ENCODE measurements at regions not wholly inside any gene's neighbourhood (a gene's known extent, or its start where the extent isn't known, plus 50 kb on each side); places are given as distances from the start of the nearest gene placed in this dataset.

DNA sequence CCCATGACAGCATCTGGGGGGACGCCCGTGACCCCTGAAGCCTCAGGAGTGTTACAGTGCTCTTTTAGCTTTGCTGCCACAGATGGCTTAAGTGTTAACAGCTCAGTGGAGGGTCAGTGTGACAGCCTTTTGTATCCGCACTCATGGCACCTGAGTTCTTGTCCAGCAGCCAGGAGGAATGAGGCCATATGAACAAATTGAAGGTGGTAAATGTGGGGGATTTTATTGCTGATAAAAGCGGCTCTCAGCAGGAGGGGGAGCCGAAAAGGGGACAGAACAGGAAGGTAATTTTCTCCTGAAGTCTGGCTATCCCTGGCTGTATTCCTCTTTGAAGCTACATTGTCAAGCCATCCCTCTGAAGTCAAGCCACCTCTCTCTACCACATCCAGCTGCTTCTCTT is 441.0 kb downstream of the RAPGEF2 start:
- DNase-seq (ENCODE audit: low read depth) = no peak
- TF ChIP-seq, protein P1, sequence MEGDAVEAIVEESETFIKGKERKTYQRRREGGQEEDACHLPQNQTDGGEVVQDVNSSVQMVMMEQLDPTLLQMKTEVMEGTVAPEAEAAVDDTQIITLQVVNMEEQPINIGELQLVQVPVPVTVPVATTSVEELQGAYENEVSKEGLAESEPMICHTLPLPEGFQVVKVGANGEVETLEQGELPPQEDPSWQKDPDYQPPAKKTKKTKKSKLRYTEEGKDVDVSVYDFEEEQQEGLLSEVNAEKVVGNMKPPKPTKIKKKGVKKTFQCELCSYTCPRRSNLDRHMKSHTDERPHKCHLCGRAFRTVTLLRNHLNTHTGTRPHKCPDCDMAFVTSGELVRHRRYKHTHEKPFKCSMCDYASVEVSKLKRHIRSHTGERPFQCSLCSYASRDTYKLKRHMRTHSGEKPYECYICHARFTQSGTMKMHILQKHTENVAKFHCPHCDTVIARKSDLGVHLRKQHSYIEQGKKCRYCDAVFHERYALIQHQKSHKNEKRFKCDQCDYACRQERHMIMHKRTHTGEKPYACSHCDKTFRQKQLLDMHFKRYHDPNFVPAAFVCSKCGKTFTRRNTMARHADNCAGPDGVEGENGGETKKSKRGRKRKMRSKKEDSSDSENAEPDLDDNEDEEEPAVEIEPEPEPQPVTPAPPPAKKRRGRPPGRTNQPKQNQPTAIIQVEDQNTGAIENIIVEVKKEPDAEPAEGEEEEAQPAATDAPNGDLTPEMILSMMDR (conservative IDR thresholded peaks at IDR 0.05; ENCODE audit: low read depth, low read length) = no peak
- H3K4me3 ChIP-seq (ENCODE audit: low read depth, low read length) = no peak overlapping the region

DNA sequence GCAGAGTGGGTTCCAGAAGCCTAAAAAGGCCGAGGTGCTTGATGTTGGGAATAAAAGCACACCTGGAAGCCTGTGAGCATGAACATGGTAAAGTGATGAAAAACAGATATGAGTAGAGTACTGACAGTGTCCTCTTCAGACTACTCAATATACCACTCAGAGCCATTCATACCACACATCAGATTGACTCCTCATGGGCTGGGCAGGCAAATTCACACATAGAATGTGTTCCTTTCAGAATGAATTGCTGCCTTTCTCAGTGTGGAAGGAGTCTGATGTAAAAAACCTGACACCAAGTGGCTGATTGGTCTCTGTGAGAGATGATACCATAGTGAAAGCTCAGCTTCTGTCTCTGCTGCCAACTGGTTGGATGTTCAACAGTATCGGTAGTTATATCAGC is 442.7 kb downstream of the RAPGEF2 start:
- no peak overlapping the region for H3K4me3 ChIP-seq (ENCODE audit: low read depth, low read length)
- TF ChIP-seq, protein P1 (conservative IDR thresholded peaks at IDR 0.05; ENCODE audit: low read depth, low read length) = no peak
- DNase-seq (ENCODE audit: low read depth) = no peak

- DNase-seq (ENCODE audit: low read depth) = peak; percentile 30
- TF ChIP-seq, protein P1 (conservative IDR thresholded peaks at IDR 0.05; ENCODE audit: low read depth, low read length) = no peak
Measured at GRCh38 chr4:159547645-159548308, 444.9 kb downstream of the RAPGEF2 start.

DNA sequence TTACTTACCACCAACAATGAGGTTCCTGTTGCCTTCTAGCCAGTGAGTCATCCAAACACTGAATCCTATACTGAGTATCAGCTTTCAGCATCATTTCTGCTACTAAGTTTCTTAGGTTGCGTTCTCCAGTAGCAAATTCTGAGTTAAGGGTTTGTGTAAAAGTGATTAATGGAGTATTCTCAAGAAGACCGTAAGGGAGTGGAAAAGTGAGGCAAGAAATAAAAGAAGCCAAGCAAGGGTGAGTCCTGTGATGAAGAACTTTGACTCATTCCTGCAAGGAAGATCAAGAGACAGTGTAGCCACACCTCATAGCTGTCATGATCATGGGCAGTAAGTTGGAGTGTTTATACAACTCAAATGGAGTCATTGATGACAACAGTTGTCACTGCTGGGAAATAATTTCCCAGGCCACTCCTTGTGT is 446.2 kb downstream of the RAPGEF2 start:
- TF ChIP-seq, protein P1 (conservative IDR thresholded peaks at IDR 0.05; ENCODE audit: low read depth, low read length) = no peak
- DNase-seq (ENCODE audit: low read depth) = no peak
- no peak overlapping the region for H3K4me3 ChIP-seq (ENCODE audit: low read depth, low read length)

More at GRCh38 chr4:159547645-159548308, 444.9 kb downstream of the RAPGEF2 start:
- no peak overlapping the region for H3K4me3 ChIP-seq (ENCODE audit: low read depth, low read length)

- DNase-seq (ENCODE audit: low read depth) = no peak
- no peak overlapping the region for H3K4me3 ChIP-seq (ENCODE audit: low read depth, low read length)
- TF ChIP-seq, protein P1 (conservative IDR thresholded peaks at IDR 0.05; ENCODE audit: low read depth, low read length) = no peak
Measured at GRCh38 chr4:159551281-159551680, 448.4 kb downstream of the RAPGEF2 start.

DNA sequence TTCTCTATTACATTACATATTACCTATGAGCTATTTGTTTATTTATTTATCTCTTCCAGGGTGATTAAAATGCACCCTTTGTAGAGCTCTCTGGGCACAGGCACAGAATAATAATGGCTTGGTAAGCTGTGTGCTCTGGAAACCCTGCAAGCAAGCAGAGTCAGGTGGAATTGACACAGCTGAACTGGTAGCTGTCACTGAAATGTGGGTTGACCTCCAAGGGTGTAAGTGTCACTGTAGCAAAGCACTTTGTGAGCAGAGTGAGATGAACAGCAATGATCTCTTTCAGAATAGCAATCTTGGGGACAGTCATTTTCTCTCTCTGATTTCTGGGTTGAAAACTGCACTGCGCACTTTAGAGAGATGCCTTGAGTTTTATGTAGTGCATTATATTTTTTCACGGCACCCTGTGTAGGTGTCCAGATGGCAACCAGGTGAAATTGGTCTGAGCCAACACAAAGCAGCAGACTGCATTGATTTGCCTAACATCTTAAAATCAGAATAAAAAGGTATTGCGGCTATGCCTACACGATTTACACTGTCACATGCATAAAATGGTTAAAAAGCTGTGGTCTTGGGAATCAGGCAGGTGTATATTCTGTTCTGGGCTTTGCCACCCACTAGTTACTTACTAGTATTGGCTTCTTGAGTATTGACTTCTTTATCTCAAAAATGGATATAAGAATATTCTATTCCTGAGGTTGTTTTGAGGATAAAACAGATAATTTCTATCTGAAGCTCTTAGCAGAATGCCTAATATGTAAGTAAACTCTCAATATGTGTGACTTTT is 450.3 kb downstream of the RAPGEF2 start:
- TF ChIP-seq, protein P1 (conservative IDR thresholded peaks at IDR 0.05; ENCODE audit: low read depth, low read length) = no peak

More for the DNA sequence above, 450.3 kb downstream of the RAPGEF2 start:
- H3K4me3 ChIP-seq (ENCODE audit: low read depth, low read length) = no peak overlapping the region
- no peak for DNase-seq (ENCODE audit: low read depth)

Data from epithelial cell of proximal tubule (primary cell).